ENCODE measurements at regions not wholly inside any gene's neighbourhood (a gene's known extent, or its start where the extent isn't known, plus 50 kb on each side); places are given as distances from the start of the nearest gene placed in this dataset.

DNA sequence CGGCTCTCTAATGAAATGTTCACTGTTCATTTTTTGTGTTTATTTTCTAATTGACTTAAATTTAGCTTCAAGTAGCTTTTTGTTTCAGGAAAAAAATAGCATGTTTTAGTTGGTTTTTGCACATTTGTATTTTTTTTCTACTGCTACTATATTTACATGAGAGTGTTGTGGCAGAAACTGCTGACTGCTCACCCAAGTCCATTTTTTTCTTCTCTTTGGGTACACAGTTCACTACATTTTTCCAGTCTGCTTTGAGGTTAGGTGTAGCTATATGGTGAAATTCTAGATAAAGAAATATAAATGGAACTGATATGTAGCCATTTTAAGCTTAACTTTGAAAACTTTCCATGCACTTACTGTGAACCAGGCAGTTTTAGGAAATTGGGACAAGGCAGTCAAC, 216.7 kb upstream of the C11orf87 start:
- WGBS, 4 donors: 75 to 89% (median 78%) methylated on average over 1 of the region's 1 CpG
- intact Hi-C loops (cut with DNase I): no loop called here

DNA sequence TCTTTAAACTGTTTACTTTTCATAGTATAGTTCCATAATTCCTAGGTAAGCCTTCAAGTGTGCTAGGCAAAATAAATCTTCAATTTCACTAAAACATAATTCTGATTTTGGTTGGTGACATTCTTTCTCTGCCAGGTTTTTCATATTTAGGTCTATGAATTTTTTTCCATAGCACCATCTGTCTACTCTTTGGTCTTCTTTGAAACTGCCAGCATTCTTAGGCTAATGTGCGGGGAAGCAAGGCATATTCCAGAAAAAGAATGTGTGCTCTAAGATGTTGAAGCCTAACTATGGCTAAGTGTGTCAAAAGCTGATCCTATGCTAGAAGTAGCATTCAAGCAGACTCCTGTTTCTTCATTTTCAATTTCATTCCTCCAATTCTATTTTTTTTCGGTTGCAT, 213.9 kb upstream of the C11orf87 start:
- Histone ChIP-seq H3K27ac (no peak overlapping the region), H3K27me3 (no peaks in the 10 kb centered on the region), H3K4me3 (no peak overlapping the region), H3K9me3 (replicated peaks in 1 of 3) (peaks cover 0 to 9% (median 0%) of the 10 kb centered on the region in 3 donors), H3K36me3 (replicated peaks in 1 of 2) (no peaks in the 10 kb centered on the region), H3K4me1 (replicated peaks in 1 of 2) (no peaks in the 10 kb centered on the region)
- no peak for DNase-seq
- WGBS, 4 donors: 35 to 63% (median 48%) methylated on average over 2 of the region's 2 CpGs
- TF ChIP-seq CTCF (IDR thresholded peaks at IDR 0.05) (no peak), POLR2A (IDR thresholded peaks at IDR 0.05) (no peak)
- intact Hi-C loops (cut with DNase I): no loop called here

More for the DNA sequence above, 216.7 kb upstream of the C11orf87 start:
- no peak overlapping the region for H3K4me3 ChIP-seq
- DNase-seq: no peak
- H3K9me3 ChIP-seq (replicated peaks in 1 of 3): no peaks in the 10 kb centered on the region
- H3K36me3 ChIP-seq (replicated peaks in 1 of 2): no peaks in the 10 kb centered on the region
- TF ChIP-seq POLR2A (IDR thresholded peaks at IDR 0.05) (no peak), CTCF (IDR thresholded peaks at IDR 0.05) (no peak)
- no peaks in the 10 kb centered on the region for H3K4me1 ChIP-seq (replicated peaks in 1 of 2)
- no peak overlapping the region for H3K27ac ChIP-seq
- H3K27me3 ChIP-seq: no peaks in the 10 kb centered on the region

DNA sequence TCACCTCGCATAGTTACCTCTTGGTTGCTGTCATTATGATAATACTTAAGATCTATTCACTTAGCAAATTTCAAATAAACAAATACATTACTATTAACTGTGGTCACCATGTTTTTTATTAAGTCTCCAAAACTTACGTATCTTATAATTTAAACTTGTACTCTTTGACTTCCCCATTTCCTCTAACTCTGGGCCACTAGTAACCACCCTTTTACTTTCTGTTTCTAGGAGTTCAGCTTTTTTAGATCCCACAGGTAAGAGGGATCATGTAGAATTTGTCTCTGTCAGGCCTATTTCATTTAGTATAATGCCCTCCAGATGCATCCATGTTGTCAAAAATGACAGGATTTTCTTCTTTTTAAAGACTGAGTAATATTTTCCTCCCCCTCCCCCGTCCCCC, 212.4 kb upstream of the C11orf87 start:
- 60 to 87% (median 80%) methylated on average over 3 of the region's 3 CpGs for WGBS, 4 donors
- intact Hi-C loops (cut with DNase I): no loop called here

GRCh38 chr11:109221190-109221589, 200.8 kb upstream of the C11orf87 start:
- DNase-seq: peak in 1 of 7 donors; percentile 9
- 70 to 96% (median 88%) methylated on average over 5 of the region's 5 CpGs for WGBS, 4 donors
- Histone ChIP-seq H3K9me3 (replicated peaks in 1 of 3) (no peaks in the 10 kb centered on the region), H3K4me1 (replicated peaks in 1 of 2) (no peaks in the 10 kb centered on the region), H3K36me3 (replicated peaks in 1 of 2) (no peaks in the 10 kb centered on the region), H3K27me3 (no peaks in the 10 kb centered on the region), H3K27ac (no peak overlapping the region), H3K4me3 (no peak overlapping the region)
- intact Hi-C loops (cut with DNase I): no loop called here
- TF ChIP-seq CTCF (IDR thresholded peaks at IDR 0.05): no peak
- TF ChIP-seq POLR2A (IDR thresholded peaks at IDR 0.05): no peak

More for the DNA sequence above, 212.4 kb upstream of the C11orf87 start:
- peaks cover 0 to 9% (median 0%) of the 10 kb centered on the region in 3 donors for H3K9me3 ChIP-seq (replicated peaks in 1 of 3)
- TF ChIP-seq CTCF (IDR thresholded peaks at IDR 0.05) (no peak), POLR2A (IDR thresholded peaks at IDR 0.05) (no peak)
- H3K4me1 ChIP-seq (replicated peaks in 1 of 2): no peaks in the 10 kb centered on the region
- DNase-seq: no peak
- no peaks in the 10 kb centered on the region for H3K36me3 ChIP-seq (replicated peaks in 1 of 2)
- no peak overlapping the region for H3K4me3 ChIP-seq
- H3K27ac ChIP-seq: no peak overlapping the region
- no peaks in the 10 kb centered on the region for H3K27me3 ChIP-seq

Data from adrenal gland (tissue), 9 donors.